ENCODE measurements at regions not wholly inside any gene's neighbourhood (a gene's known extent, or its start where the extent isn't known, plus 50 kb on each side); places are given as distances from the start of the nearest gene placed in this dataset.

- Histone ChIP-seq H3K4ac (replicated peaks; ENCODE audit: insufficient read length, low read depth, low read length) (no peak overlapping the region), H4K20me1 (replicated peaks in 1 of 2; ENCODE audit: control insufficient read depth in 1 of 2, insufficient read depth in 2 of 2, low read length in 2 of 2) (peaks cover 0 to 3% of the 10 kb centered on the region in 2 experiments), H2AK5ac (ENCODE audit: low read depth, low read length) (no peak overlapping the region), H2BK15ac (ENCODE audit: low read length) (no peak overlapping the region), H3K14ac (ENCODE audit: insufficient read length) (no peak overlapping the region), H2BK120ac (replicated peaks; ENCODE audit: low read depth, low read length) (no peak overlapping the region), H3K9me3 (ENCODE audit: insufficient read depth in 2 of 2, low read depth in 1 of 2, low read length in 1 of 2) (peaks cover 43 to 94% of the 10 kb centered on the region in 2 experiments), H3K23me2 (ENCODE audit: low read depth, low read length) (peaks cover 30% of the 10 kb centered on the region), H4K8ac (ENCODE audit: extremely low read depth, insufficient read depth, low read length) (no peak overlapping the region), H3K4me2 (ENCODE audit: insufficient read depth in 1 of 2, low read depth in 2 of 2, low read length in 2 of 2) (no peak overlapping the region), H3K79me2 (ENCODE audit: control insufficient read depth in 1 of 2, insufficient read depth in 2 of 2, low read length in 2 of 2) (0 out of 4 replicates have a peak, but pooled peaks cover 0 to 3% of the 10 kb centered on the region in 2 experiments), H3K4me1 (replicated peaks in 1 of 4; ENCODE audit: control insufficient read depth in 3 of 4, insufficient read depth in 4 of 4, low read length in 3 of 4) (no peaks in the 10 kb centered on the region), H2AFZ (ENCODE audit: low read length) (no peak overlapping the region), H2BK12ac (ENCODE audit: low read depth, low read length) (no peak overlapping the region), H3K23ac (ENCODE audit: insufficient read length) (no peak overlapping the region), H3K18ac (ENCODE audit: extremely low read depth, low read length) (no peak overlapping the region), H4K5ac (ENCODE audit: insufficient read length, low read depth, low read length) (no peak overlapping the region), H4K91ac (replicated peaks; ENCODE audit: insufficient read length, low read length) (no peak overlapping the region), H3K79me1 (ENCODE audit: low read depth, low read length) (no peaks in the 10 kb centered on the region), H3K9ac (replicated peaks in 1 of 4; ENCODE audit: extremely low read depth in 1 of 4, low read depth in 3 of 4, low read length in 3 of 4) (no peak overlapping the region), H3K27ac (ENCODE audit: low read depth, low read length) (no peak overlapping the region), H3K56ac (replicated peaks; ENCODE audit: insufficient read length, low read depth, low read length) (no peak overlapping the region), H3K4me3 (ENCODE audit: extremely low read depth in 1 of 4, insufficient read depth in 2 of 4, low read depth in 3 of 4, low read length in 4 of 4) (no peak overlapping the region), H3K27me3 (replicated peaks in 1 of 4; ENCODE audit: control insufficient read depth in 3 of 4, extremely low read depth in 1 of 4, insufficient read depth in 3 of 4, low read length in 3 of 4) (no peaks in the 10 kb centered on the region), H2BK5ac (ENCODE audit: low read depth, low read length) (no peak overlapping the region), H2BK20ac (ENCODE audit: low read length) (no peak overlapping the region), H3K36me3 (ENCODE audit: control insufficient read depth in 2 of 4, insufficient read depth in 4 of 4, low read length in 3 of 4) (no peaks in the 10 kb centered on the region)
- DNase-seq (ENCODE audit: low read depth in 1 of 2, low spot score in 2 of 2) (no peak), FAIRE-seq (no peak)
- POLR2A ChIA-PET (ENCODE audit: partially characterized antibody), result no interaction called here
- CTCF ChIA-PET (ENCODE audit: partially characterized antibody), result no interaction called here
- WGBS, 2 experiments (ENCODE audit: extremely low coverage in 1 of 2, insufficient coverage in 1 of 2, insufficient read length in 1 of 2, insufficient replicate concordance in 2 of 2, low coverage in 1 of 2, low lambda C conversion rate in 2 of 2, missing lambda C conversion rate in 1 of 2), result 82 to 100% methylated on average over 3 to 15 of the region's 15 CpGs
- TF ChIP-seq NRF1 (IDR thresholded peaks at IDR 0.05; ENCODE audit: low read depth, low read length), result no peak
- TF ChIP-seq RNF2 (IDR thresholded peaks at IDR 0.05; ENCODE audit: borderline replicate concordance, low read depth, low read length, missing control alignments, poor library complexity, severe bottlenecking), result no peak
- TF ChIP-seq POLR2AphosphoS5 (IDR thresholded peaks at IDR 0.05; ENCODE audit: low read depth, low read length), result no peak
- no peak for TF ChIP-seq TCF12 (IDR thresholded peaks at IDR 0.05; ENCODE audit: low read depth, low read length)
- no peak for TF ChIP-seq CBX8 (IDR thresholded peaks at IDR 0.05; ENCODE audit: borderline replicate concordance, low read depth, low read length)
- no peak for TF ChIP-seq CEBPB (IDR thresholded peaks at IDR 0.05; ENCODE audit: low read depth, low read length)
- no peak for TF ChIP-seq FOSL1 (IDR thresholded peaks at IDR 0.05; ENCODE audit: insufficient read depth, low read depth, low read length)
- TF ChIP-seq KDM1A (IDR thresholded peaks at IDR 0.05; ENCODE audit: borderline replicate concordance, low read length), result no peak
- no peak for TF ChIP-seq PHF8 (conservative IDR thresholded peaks at IDR 0.05; ENCODE audit: low read depth, low read length)
- TF ChIP-seq SAP30 (IDR thresholded peaks at IDR 0.05; ENCODE audit: insufficient read depth, insufficient replicate concordance, low read length), result no peak
- no peak for TF ChIP-seq TEAD4 (IDR thresholded peaks at IDR 0.05; ENCODE audit: low read depth, low read length)
- no peak for TF ChIP-seq KDM5A (IDR thresholded peaks at IDR 0.05; ENCODE audit: low read length)
- TF ChIP-seq E2F6 (IDR thresholded peaks at IDR 0.05), result no peak
- no peak for TF ChIP-seq CBX5 (IDR thresholded peaks at IDR 0.05; ENCODE audit: low read depth, low read length)
- TF ChIP-seq KDM4A (IDR thresholded peaks at IDR 0.05; ENCODE audit: low read depth, low read length, severe bottlenecking), result no peak
Measured at GRCh38 chr21:7933923-7934322, 2587.5 kb upstream of the TPTE start.

All from H1 (cell line).